Tibial nerve (tissue), 4 donors: ENCODE measurements at regions not wholly inside any gene's neighbourhood (a gene's known extent, or its start where the extent isn't known, plus 50 kb on each side); places are given as distances from the start of the nearest gene placed in this dataset.

Source experiments
- DNase-seq, 2 donors: peaks; one replicate each; pipeline ENCODE4 v3.0.0-alpha.2; 2019; ENCODE audit warnings: low spot score in 2 of 2
- H3K27ac ChIP-seq, 4 donors: fragments of 200-600 bp; sonication (generic) in 3 of 4; one replicate each; pipeline ENCODE4 v1.5.1; 2017 to 2019; ENCODE audit warnings: mild to moderate bottlenecking in 1 of 4
- H3K27me3 ChIP-seq, 2 donors: fragments of 200-600 bp; sonication (generic) in 1 of 2; one replicate each; pipeline versions ENCODE4 v1.5.1 to v1.6.0; 2017 to 2019
- H3K36me3 ChIP-seq, 3 donors: fragments of 200-600 bp; sonication (generic); one replicate each; pipeline ENCODE4 v1.5.1; 2018 to 2019
- H3K4me1 ChIP-seq, 4 donors: fragments of 200-600 bp; sonication (generic) in 3 of 4; one replicate each; pipeline ENCODE4 v1.5.1; 2017 to 2019
- H3K4me3 ChIP-seq, 4 donors: fragments of 200-600 bp; sonication (generic) in 3 of 4; one replicate each; pipeline ENCODE4 v1.5.1; 2017 to 2019; ENCODE audit warnings: mild to moderate bottlenecking in 1 of 4, moderate library complexity in 1 of 4
- H3K9me3 ChIP-seq, 4 donors: fragments of 200-600 bp; sonication (generic) in 3 of 4; one replicate each; pipeline ENCODE4 v1.5.1; 2017 to 2019
- EP300 ChIP-seq, 2 donors: sonication (generic); formaldehyde crosslinking; IDR thresholded peaks; one replicate each; pipeline ENCODE4 v1.6.1; 2017; ENCODE audit warnings: antibody characterized with exemption in 2 of 2, mild to moderate bottlenecking in 1 of 2
- POLR2A ChIP-seq, 2 donors: fragments of 450-650 bp; IDR thresholded peaks; one replicate each; pipeline ENCODE4 v1.6.1; 2017; ENCODE audit warnings: antibody characterized with exemption in 2 of 2, mild to moderate bottlenecking in 2 of 2, moderate library complexity in 2 of 2
- WGBS, 2 donors: methylation state at CpG; one replicate each; pipeline ENCODE4 v1.1.5; 2018; 5-methylcytosine and 5-hydroxymethylcytosine counted together
- TF ChIP-seq, protein P1 (sequence below), 5 experiments: fragments of 200-600 bp in 3 of 5; fragments of 450-650 bp in 2 of 5; sonication (generic) in 3 of 5; IDR thresholded peaks; one replicate each; pipeline ENCODE4 v1.5.1; 2016 to 2019; ENCODE audit warnings: antibody characterized with exemption in 5 of 5, mild to moderate bottlenecking in 3 of 5, moderate library complexity in 2 of 5

DNA sequence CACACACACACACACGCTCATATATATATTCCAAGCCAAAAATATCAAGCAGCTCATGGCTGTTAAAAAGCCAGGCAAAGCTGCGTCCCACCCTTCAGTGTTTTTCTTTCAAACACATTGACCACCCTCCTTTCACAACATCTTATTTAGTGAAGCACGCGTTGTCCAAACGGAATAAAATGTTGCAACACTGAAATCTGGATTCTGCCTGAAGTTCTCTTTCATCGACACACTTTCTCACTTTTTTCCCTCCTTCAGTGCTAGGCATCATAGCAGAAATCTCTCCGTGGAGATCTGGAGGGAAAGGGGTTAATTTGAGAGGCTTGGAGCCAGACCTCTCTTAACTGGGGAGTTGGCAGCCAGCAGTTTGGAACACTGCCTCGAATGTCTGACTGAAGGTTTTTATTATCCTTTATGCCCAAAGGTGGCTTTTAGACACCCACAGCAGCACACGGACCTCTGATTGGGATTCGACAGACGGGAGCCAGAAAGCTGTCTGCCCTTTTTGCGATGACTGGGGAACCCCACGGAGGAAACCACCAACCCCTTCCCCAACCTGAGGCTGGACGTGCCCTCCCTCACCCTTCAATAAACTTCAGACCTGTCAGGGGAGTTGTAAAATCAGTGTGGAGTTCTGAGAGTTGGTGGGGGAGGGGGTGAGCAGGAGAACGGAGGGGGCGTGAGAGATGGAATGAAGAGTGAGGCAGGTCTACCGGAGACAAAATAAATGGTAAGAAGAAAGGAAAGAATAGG is 833.6 kb upstream of the SOX9 start:
- 17 to 21% methylated on average over 17 of the region's 17 CpGs for WGBS, 2 donors
- peak overlapping the region in 1 of 4 donors; percentile 12 for H3K4me3 ChIP-seq

GRCh38 chr17:71292006-71292405 is 828.8 kb upstream of the SOX9 start:
- H3K36me3 ChIP-seq = no peaks in the 10 kb centered on the region
- no peak overlapping the region for H3K4me3 ChIP-seq
- WGBS, 2 donors = 38 to 48% methylated on average over 1 of the region's 1 CpG
- DNase-seq = no peak
- H3K4me1 ChIP-seq = peaks cover 0 to 6% (median 0%) of the 10 kb centered on the region in 4 donors
- no peaks in the 10 kb centered on the region for H3K27me3 ChIP-seq
- H3K9me3 ChIP-seq = no peaks in the 10 kb centered on the region
- H3K27ac ChIP-seq = no peak overlapping the region
- TF ChIP-seq POLR2A (IDR thresholded peaks at IDR 0.05) (no peak), EP300 (IDR thresholded peaks at IDR 0.05) (no peak)
- TF ChIP-seq, protein P1, sequence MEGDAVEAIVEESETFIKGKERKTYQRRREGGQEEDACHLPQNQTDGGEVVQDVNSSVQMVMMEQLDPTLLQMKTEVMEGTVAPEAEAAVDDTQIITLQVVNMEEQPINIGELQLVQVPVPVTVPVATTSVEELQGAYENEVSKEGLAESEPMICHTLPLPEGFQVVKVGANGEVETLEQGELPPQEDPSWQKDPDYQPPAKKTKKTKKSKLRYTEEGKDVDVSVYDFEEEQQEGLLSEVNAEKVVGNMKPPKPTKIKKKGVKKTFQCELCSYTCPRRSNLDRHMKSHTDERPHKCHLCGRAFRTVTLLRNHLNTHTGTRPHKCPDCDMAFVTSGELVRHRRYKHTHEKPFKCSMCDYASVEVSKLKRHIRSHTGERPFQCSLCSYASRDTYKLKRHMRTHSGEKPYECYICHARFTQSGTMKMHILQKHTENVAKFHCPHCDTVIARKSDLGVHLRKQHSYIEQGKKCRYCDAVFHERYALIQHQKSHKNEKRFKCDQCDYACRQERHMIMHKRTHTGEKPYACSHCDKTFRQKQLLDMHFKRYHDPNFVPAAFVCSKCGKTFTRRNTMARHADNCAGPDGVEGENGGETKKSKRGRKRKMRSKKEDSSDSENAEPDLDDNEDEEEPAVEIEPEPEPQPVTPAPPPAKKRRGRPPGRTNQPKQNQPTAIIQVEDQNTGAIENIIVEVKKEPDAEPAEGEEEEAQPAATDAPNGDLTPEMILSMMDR (IDR thresholded peaks at IDR 0.05) = no peak

More for the DNA sequence above, 833.6 kb upstream of the SOX9 start:
- TF ChIP-seq POLR2A (IDR thresholded peaks at IDR 0.05) (no peak), EP300 (IDR thresholded peaks at IDR 0.05) (peak in 1 of 2 donors; percentile 24)
- TF ChIP-seq, protein P1 (IDR thresholded peaks at IDR 0.05) = no peak
- Histone ChIP-seq H3K36me3 (no peaks in the 10 kb centered on the region), H3K27ac (peak overlapping the region in 1 of 4 donors; percentile 58), H3K27me3 (no peaks in the 10 kb centered on the region), H3K4me1 (peaks cover 0 to 6% (median 0%) of the 10 kb centered on the region in 4 donors), H3K9me3 (no peaks in the 10 kb centered on the region)
- peak in 1 of 2 donors; percentile 10 for DNase-seq

DNA sequence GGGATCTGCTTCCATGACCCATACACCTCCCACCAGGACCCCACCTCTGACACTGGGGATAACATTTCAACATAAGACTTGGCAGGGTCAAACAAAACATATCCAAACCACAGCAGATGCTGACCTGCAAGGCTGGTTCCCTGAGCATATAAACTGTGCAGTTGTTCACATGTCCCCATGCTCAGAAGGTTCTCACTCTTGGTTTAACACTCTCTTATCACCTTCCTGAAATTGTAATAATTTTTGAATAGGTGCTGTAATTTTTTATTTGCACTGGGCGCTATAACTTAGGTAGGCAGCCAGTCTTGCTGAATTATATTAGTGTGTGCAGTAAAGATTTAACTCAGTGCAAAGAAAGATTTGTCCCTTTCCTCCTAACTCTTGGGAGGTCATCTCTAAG is 824.8 kb upstream of the SOX9 start:
- no peaks in the 10 kb centered on the region for H3K9me3 ChIP-seq
- no peak overlapping the region for H3K4me3 ChIP-seq
- H3K4me1 ChIP-seq = no peaks in the 10 kb centered on the region
- DNase-seq = no peak
- no peaks in the 10 kb centered on the region for H3K27me3 ChIP-seq
- no peaks in the 10 kb centered on the region for H3K36me3 ChIP-seq
- 89 to 94% methylated on average over 1 of the region's 1 CpG for WGBS, 2 donors
- TF ChIP-seq, protein P1 (IDR thresholded peaks at IDR 0.05) = no peak
- TF ChIP-seq POLR2A (IDR thresholded peaks at IDR 0.05) (no peak), EP300 (IDR thresholded peaks at IDR 0.05) (no peak)
- H3K27ac ChIP-seq = no peak overlapping the region

- Histone ChIP-seq H3K36me3 (no peaks in the 10 kb centered on the region), H3K27me3 (no peaks in the 10 kb centered on the region), H3K27ac (no peak overlapping the region), H3K9me3 (peaks cover 0 to 18% (median 0%) of the 10 kb centered on the region in 4 donors), H3K4me3 (no peak overlapping the region), H3K4me1 (no peaks in the 10 kb centered on the region)
- no peak for DNase-seq
- TF ChIP-seq EP300 (IDR thresholded peaks at IDR 0.05) (no peak), POLR2A (IDR thresholded peaks at IDR 0.05) (no peak)
- TF ChIP-seq, protein P1 (IDR thresholded peaks at IDR 0.05) = no peak
Measured at GRCh38 chr17:71301063-71301462, 819.8 kb upstream of the SOX9 start.

DNA sequence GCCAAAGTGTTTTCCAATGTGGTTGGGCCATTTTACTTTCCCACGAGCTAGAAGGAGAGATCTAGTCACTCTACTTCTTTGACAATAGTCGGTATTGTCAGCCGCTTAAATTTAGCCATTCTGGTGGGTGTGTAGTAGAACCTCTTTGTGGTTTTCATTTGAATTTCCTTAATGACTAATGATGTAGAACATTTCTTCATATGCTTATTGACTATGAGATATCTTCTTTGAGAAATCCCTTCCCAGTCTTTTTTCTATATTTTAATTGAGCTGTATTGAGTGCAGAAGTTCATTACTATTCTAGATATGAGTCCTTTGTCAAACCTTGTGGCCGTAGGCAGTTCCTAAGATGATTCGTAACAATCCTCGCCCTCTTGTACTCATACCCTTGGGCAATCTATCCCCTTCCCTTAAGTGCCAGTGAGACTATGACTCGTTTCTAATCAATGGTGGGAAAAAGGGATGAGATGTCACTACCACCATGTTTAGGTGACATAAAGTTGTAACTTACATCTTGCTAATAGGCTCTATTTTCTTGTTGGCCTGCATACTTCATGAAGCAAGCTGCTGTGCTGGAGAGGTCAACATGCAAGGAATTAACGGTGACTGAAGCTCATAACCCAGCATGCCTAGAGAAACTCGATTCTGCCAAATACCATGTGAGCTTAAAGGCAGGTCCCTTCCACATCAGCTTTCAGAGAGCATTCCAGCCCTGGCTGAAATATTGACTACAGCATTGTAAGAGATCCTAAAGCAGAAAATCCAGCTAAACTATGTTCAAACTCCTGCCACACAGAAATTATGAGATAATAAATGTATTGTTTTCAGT is 817.9 kb upstream of the SOX9 start:
- TF ChIP-seq, protein P1 (IDR thresholded peaks at IDR 0.05) = no peak
- TF ChIP-seq EP300 (IDR thresholded peaks at IDR 0.05) = no peak
- TF ChIP-seq POLR2A (IDR thresholded peaks at IDR 0.05) = no peak
- no peak for DNase-seq
- no peaks in the 10 kb centered on the region for H3K36me3 ChIP-seq
- H3K4me3 ChIP-seq = no peak overlapping the region
- peaks cover 0 to 18% (median 0%) of the 10 kb centered on the region in 4 donors for H3K9me3 ChIP-seq
- H3K27me3 ChIP-seq = no peaks in the 10 kb centered on the region
- WGBS, 2 donors = 77 to 79% methylated on average over 9 of the region's 9 CpGs
- H3K27ac ChIP-seq = no peak overlapping the region
- H3K4me1 ChIP-seq = no peaks in the 10 kb centered on the region
